H1 (cell line): ENCODE measurements at regions not wholly inside any gene's neighbourhood (a gene's known extent, or its start where the extent isn't known, plus 50 kb on each side); places are given as distances from the start of the nearest gene placed in this dataset.

Experiments
- CTCF ChIA-PET: fragments of 300-600 bp; sonication (Branson Sonifier 250); formaldehyde crosslinking; loops from one replicate; lab custom pipeline; 2021; ENCODE audit not compliant: partially characterized antibody; lab: Charles Lee
- POLR2A ChIA-PET: fragments of 300-600 bp; sonication (Branson Sonifier 250); formaldehyde crosslinking; loops from one replicate; lab custom pipeline; 2021; ENCODE audit warnings: inconsistent platforms; ENCODE audit not compliant: partially characterized antibody; lab: Charles Lee
- DNase-seq, 2 experiments: peaks; one replicate each; pipeline versions ENCODE4 v3.0.0 to v3.0.0-alpha.2; 2010 to 2022; ENCODE audit warnings: low spot score in 2 of 2, low read depth in 1 of 2, mixed read lengths in 1 of 2
- FAIRE-seq: peaks from 2 replicates; lab custom pipeline; 2011; peaks lifted over from hg19 to GRCh38; lab: Jason Lieb, UNC
- H2AFZ ChIP-seq: 2 replicates; pipeline ENCODE4 v1.8.1; 2012; ENCODE audit warnings: low read length, inconsistent platforms
- H2AK5ac ChIP-seq: 2 replicates; pipeline ENCODE4 v1.6.1; 2013; ENCODE audit warnings: low read depth, low read length
- H2BK120ac ChIP-seq: replicated peaks from 2 replicates; pipeline ENCODE3; 2013; ENCODE audit warnings: low read depth, low read length, inconsistent platforms
- H2BK12ac ChIP-seq: 2 replicates; pipeline ENCODE4 v1.6.1; 2013; ENCODE audit warnings: low read depth, low read length
- H2BK15ac ChIP-seq: 2 replicates; pipeline ENCODE4 v1.6.1; 2013; ENCODE audit warnings: low read length
- H2BK20ac ChIP-seq: 2 replicates; pipeline ENCODE4 v1.6.1; 2013; ENCODE audit warnings: low read length
- H2BK5ac ChIP-seq: 2 replicates; pipeline ENCODE4 v1.6.1; 2013; ENCODE audit warnings: low read depth, low read length
- H3K14ac ChIP-seq: 2 replicates; pipeline ENCODE4 v1.6.1; 2013; ENCODE audit warnings: inconsistent platforms; ENCODE audit not compliant: insufficient read length
- H3K18ac ChIP-seq: 2 replicates; pipeline ENCODE4 v1.6.1; 2013; ENCODE audit warnings: low read length; ENCODE audit errors: extremely low read depth
- H3K23ac ChIP-seq: 2 replicates; pipeline ENCODE4 v1.6.1; 2013; ENCODE audit warnings: inconsistent platforms; ENCODE audit not compliant: insufficient read length
- H3K23me2 ChIP-seq: 2 replicates; pipeline ENCODE4 v1.6.1; 2013; ENCODE audit warnings: low read depth, low read length
- H3K27ac ChIP-seq: 2 replicates; pipeline ENCODE4 v1.6.1; 2011; ENCODE audit warnings: low read depth, low read length, inconsistent platforms
- H3K27me3 ChIP-seq, 4 experiments: replicated peaks in 1 of 4; 1 replicate in 1 of 4; 2 replicates in 3 of 4; pipeline versions ENCODE4 v1.6.1 to v1.8.1; 2011 to 2013; ENCODE audit warnings: low read length in 3 of 4, mild to moderate bottlenecking in 3 of 4, inconsistent platforms in 2 of 4, mixed read lengths in 2 of 4, moderate library complexity in 1 of 4; ENCODE audit not compliant: control insufficient read depth in 3 of 4, insufficient read depth in 3 of 4; ENCODE audit errors: extremely low read depth in 1 of 4
- H3K36me3 ChIP-seq, 4 experiments: 2 replicates each; pipeline versions ENCODE4 v1.6.1 to v1.8.1; 2011 to 2013; ENCODE audit warnings: mild to moderate bottlenecking in 4 of 4, low read length in 3 of 4, moderate library complexity in 2 of 4, control low read depth in 1 of 4, inconsistent platforms in 1 of 4; ENCODE audit not compliant: insufficient read depth in 4 of 4, control insufficient read depth in 2 of 4
- H3K4ac ChIP-seq: replicated peaks from 2 replicates; pipeline ENCODE3; 2013; ENCODE audit warnings: low read length, low read depth, mixed read lengths, inconsistent platforms; ENCODE audit not compliant: insufficient read length
- H3K4me1 ChIP-seq, 4 experiments: replicated peaks in 1 of 4; 1 replicate in 1 of 4; 2 replicates in 3 of 4; pipeline versions ENCODE4 v1.6.1 to v1.8.1; 2011 to 2013; ENCODE audit warnings: low read length in 3 of 4, inconsistent platforms in 2 of 4, mixed read lengths in 1 of 4; ENCODE audit not compliant: insufficient read depth in 4 of 4, control insufficient read depth in 3 of 4
- H3K4me2 ChIP-seq, 2 experiments: 2 replicates each; pipeline versions ENCODE4 v1.6.1 to v1.8.1; 2011 to 2013; ENCODE audit warnings: low read depth in 2 of 2, low read length in 2 of 2, control low read depth in 1 of 2, inconsistent platforms in 1 of 2, mild to moderate bottlenecking in 1 of 2; ENCODE audit not compliant: insufficient read depth in 1 of 2
- H3K4me3 ChIP-seq, 4 experiments: fragments of 200-600, 300-600 bp in 1 of 4; sonication (generic), shearing (Covaris generic), sonication (Bioruptor Twin) in 1 of 4; 2 replicates each; pipeline versions ENCODE4 v1.5.1 to v1.8.1; 2011 to 2016; ENCODE audit warnings: low read length in 4 of 4, low read depth in 3 of 4, control low read depth in 2 of 4, inconsistent platforms in 2 of 4, mild to moderate bottlenecking in 2 of 4, mixed read lengths in 1 of 4, moderate library complexity in 1 of 4; ENCODE audit not compliant: insufficient read depth in 2 of 4; ENCODE audit errors: extremely low read depth in 1 of 4
- H3K56ac ChIP-seq: replicated peaks from 2 replicates; pipeline ENCODE3; 2013; ENCODE audit warnings: low read depth, mild to moderate bottlenecking, mixed read lengths, low read length, inconsistent platforms; ENCODE audit not compliant: insufficient read length
- H3K79me1 ChIP-seq: 2 replicates; pipeline ENCODE4 v1.6.1; 2013; ENCODE audit warnings: low read depth, low read length, control low read depth
- H3K79me2 ChIP-seq, 2 experiments: 2 replicates each; pipeline versions ENCODE4 v1.6.1 to v1.8.1; 2012 to 2013; ENCODE audit warnings: low read length in 2 of 2, mild to moderate bottlenecking in 2 of 2, inconsistent platforms in 1 of 2; ENCODE audit not compliant: insufficient read depth in 2 of 2, control insufficient read depth in 1 of 2
- H3K9ac ChIP-seq, 4 experiments: replicated peaks in 1 of 4; 1 replicate in 1 of 4; 2 replicates in 3 of 4; pipeline versions ENCODE4 v1.6.1 to v1.8.1; 2011 to 2013; ENCODE audit warnings: low read depth in 3 of 4, low read length in 3 of 4, control low read depth in 2 of 4, mild to moderate bottlenecking in 2 of 4, moderate library complexity in 2 of 4, inconsistent platforms in 1 of 4; ENCODE audit errors: extremely low read depth in 1 of 4
- H3K9me3 ChIP-seq, 2 experiments: 2 replicates each; pipeline versions ENCODE4 v1.6.1 to v1.8.1; 2012 to 2013; ENCODE audit warnings: mild to moderate bottlenecking in 2 of 2, moderate library complexity in 2 of 2, control low read depth in 1 of 2, inconsistent platforms in 1 of 2, low read depth in 1 of 2, low read length in 1 of 2, mixed read lengths in 1 of 2; ENCODE audit not compliant: insufficient read depth in 2 of 2
- H4K20me1 ChIP-seq, 2 experiments: replicated peaks in 1 of 2; 2 replicates each; pipeline versions ENCODE3 to v1.8.1; 2011 to 2013; ENCODE audit warnings: inconsistent platforms in 2 of 2, low read length in 2 of 2, mild to moderate bottlenecking in 1 of 2; ENCODE audit not compliant: insufficient read depth in 2 of 2, control insufficient read depth in 1 of 2
- H4K5ac ChIP-seq: 2 replicates; pipeline ENCODE4 v1.6.1; 2013; ENCODE audit warnings: low read length, low read depth, mixed read lengths, inconsistent platforms; ENCODE audit not compliant: insufficient read length
- H4K8ac ChIP-seq: 2 replicates; pipeline ENCODE4 v1.8.0; 2013; ENCODE audit warnings: mild to moderate bottlenecking, moderate library complexity, low read length, inconsistent platforms; ENCODE audit not compliant: insufficient read depth; ENCODE audit errors: extremely low read depth
- H4K91ac ChIP-seq: replicated peaks from 2 replicates; pipeline ENCODE3; 2013; ENCODE audit warnings: low read length, mixed read lengths, inconsistent platforms; ENCODE audit not compliant: insufficient read length
- BACH1 ChIP-seq: IDR thresholded peaks from 2 replicates; pipeline ENCODE4 v1.6.1; 2012; ENCODE audit warnings: low read length, improper control_type of control experiment
- CHD1 ChIP-seq: IDR thresholded peaks from 2 replicates; pipeline ENCODE4 v1.6.1; 2012; ENCODE audit warnings: low read depth, low read length, improper control_type of control experiment
- CREB1 ChIP-seq: IDR thresholded peaks from 2 replicates; pipeline ENCODE4 v1.6.1; 2012; ENCODE audit warnings: inconsistent platforms
- CTBP2 ChIP-seq: IDR thresholded peaks from 2 replicates; pipeline ENCODE4 v1.7.0; 2011; ENCODE audit warnings: borderline replicate concordance, mild to moderate bottlenecking, moderate library complexity, mixed read lengths, low read length; ENCODE audit not compliant: insufficient read depth, insufficient read length
- EGR1 ChIP-seq: IDR thresholded peaks from 2 replicates; pipeline ENCODE4 v1.6.1; 2011; ENCODE audit warnings: low read depth, low read length, borderline replicate concordance
- EP300 ChIP-seq, 2 experiments: IDR thresholded peaks; 1 replicate in 1 of 2; 2 replicates in 1 of 2; pipeline ENCODE4 v1.6.1; 2011 to 2012; ENCODE audit warnings: low read depth in 2 of 2, low read length in 2 of 2, mild to moderate bottlenecking in 2 of 2, borderline replicate concordance in 1 of 2, inconsistent platforms in 1 of 2, moderate library complexity in 1 of 2
- GTF2F1 ChIP-seq: IDR thresholded peaks from 2 replicates; pipeline ENCODE4 v1.6.1; 2012; ENCODE audit warnings: low read depth, low read length, improper control_type of control experiment, borderline replicate concordance
- KDM1A ChIP-seq: fragments of 200-600, 300-600 bp; sonication (generic); IDR thresholded peaks from 2 replicates; pipeline ENCODE4 v1.7.1; 2016; ENCODE audit warnings: mild to moderate bottlenecking, low read length, borderline replicate concordance
- KDM4A ChIP-seq: IDR thresholded peaks from one replicate; pipeline ENCODE4 v1.7.1; 2012; ENCODE audit warnings: low read depth, mild to moderate bottlenecking, moderate library complexity, low read length, inconsistent platforms; ENCODE audit not compliant: severe bottlenecking
- NANOG ChIP-seq: IDR thresholded peaks from 2 replicates; pipeline ENCODE4 v1.6.1; 2011; ENCODE audit warnings: low read length, low read depth, mild to moderate bottlenecking, inconsistent platforms; ENCODE audit not compliant: insufficient read depth, poor library complexity, severe bottlenecking
- PHF8 ChIP-seq: fragments of 200-600 bp; sonication (generic); conservative IDR thresholded peaks from 2 replicates; pipeline ENCODE4 v1.7.1; 2012; ENCODE audit warnings: low read depth, mild to moderate bottlenecking, inconsistent platforms, low read length, moderate library complexity
- POLR2AphosphoS5 ChIP-seq: IDR thresholded peaks from 2 replicates; pipeline ENCODE4 v1.6.1; 2011; ENCODE audit warnings: low read depth, low read length
- POU5F1 ChIP-seq: IDR thresholded peaks from 2 replicates; pipeline ENCODE4 v1.6.1; 2011; ENCODE audit warnings: low read depth, mild to moderate bottlenecking, low read length, moderate library complexity
- SIRT6 ChIP-seq: IDR thresholded peaks from one replicate; pipeline ENCODE4 v1.7.1; 2012; ENCODE audit warnings: low read length, inconsistent platforms
- YY1 ChIP-seq: IDR thresholded peaks from 2 replicates; pipeline ENCODE4 v1.6.1; 2011; ENCODE audit warnings: low read depth, mild to moderate bottlenecking, low read length
- WGBS, 2 experiments: shearing (Covaris generic) in 1 of 2; methylation state at CpG; one replicate each; pipeline versions ENCODE4 v1.1.6 to v1.1.7; 2013 to 2015; ENCODE audit warnings: low lambda C conversion rate in 2 of 2, mixed read lengths in 2 of 2, inconsistent platforms in 1 of 2, low coverage in 1 of 2, missing lambda C conversion rate in 1 of 2; ENCODE audit not compliant: insufficient replicate concordance in 2 of 2, insufficient coverage in 1 of 2, insufficient read length in 1 of 2; ENCODE audit errors: extremely low coverage in 1 of 2, missing lambda C conversion rate in 1 of 2; 5-methylcytosine and 5-hydroxymethylcytosine counted together
- TF ChIP-seq, protein P1 (sequence below): IDR thresholded peaks from 2 replicates; pipeline ENCODE4 v1.6.1; 2012; ENCODE audit warnings: inconsistent platforms

DNA sequence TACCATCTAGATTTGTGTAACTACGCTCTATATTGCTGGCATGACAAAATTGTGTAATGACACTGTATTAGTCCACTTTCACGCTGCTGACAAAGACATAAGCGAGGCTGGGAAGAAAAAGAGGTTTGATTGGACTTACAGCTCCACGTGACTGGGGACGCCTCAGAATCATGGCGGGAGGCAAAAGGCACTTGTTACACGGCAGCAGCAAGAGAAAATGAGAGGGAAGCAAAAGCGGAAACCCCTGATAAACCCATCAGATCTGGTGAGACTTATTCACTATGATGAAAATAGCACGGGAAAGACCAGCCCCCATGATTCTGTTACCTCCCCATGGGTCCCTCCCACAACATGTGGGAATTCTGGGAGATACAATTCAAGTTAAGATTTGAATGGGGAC, 905.7 kb downstream of the DIPK2A start:
- no peak overlapping the region for H3K4ac ChIP-seq
- H3K14ac ChIP-seq = no peak overlapping the region
- no peak overlapping the region for H4K5ac ChIP-seq
- no peak overlapping the region for H3K56ac ChIP-seq
- H4K8ac ChIP-seq = no peak overlapping the region
- H3K4me1 ChIP-seq = no peaks in the 10 kb centered on the region
- no peak overlapping the region for H3K4me3 ChIP-seq
- H3K23ac ChIP-seq = no peak overlapping the region
- no peak for DNase-seq
- no peaks in the 10 kb centered on the region for H4K20me1 ChIP-seq
- H2BK12ac ChIP-seq = no peak overlapping the region
- no peak overlapping the region for H3K18ac ChIP-seq
- no peak overlapping the region for H3K9ac ChIP-seq
- no peak overlapping the region for H2BK15ac ChIP-seq
- no peak for FAIRE-seq
- no peaks in the 10 kb centered on the region for H3K79me2 ChIP-seq
- no peak overlapping the region for H3K4me2 ChIP-seq
- POLR2A ChIA-PET = no interaction called here
- no peak overlapping the region for H2BK5ac ChIP-seq
- no peaks in the 10 kb centered on the region for H3K79me1 ChIP-seq
- no peaks in the 10 kb centered on the region for H3K23me2 ChIP-seq
- H4K91ac ChIP-seq = no peak overlapping the region
- no peaks in the 10 kb centered on the region for H3K36me3 ChIP-seq
- H2AFZ ChIP-seq = no peak overlapping the region
- H3K9me3 ChIP-seq = no peaks in the 10 kb centered on the region
- no peak overlapping the region for H3K27ac ChIP-seq
- WGBS, 2 experiments = 94% methylated on average over 9 of the region's 9 CpGs; no CpG with 5 or more reads in 1 of the 2 experiments
- H2AK5ac ChIP-seq = no peak overlapping the region
- H2BK20ac ChIP-seq = no peak overlapping the region
- H2BK120ac ChIP-seq = no peak overlapping the region
- CTCF ChIA-PET = no interaction called here
- H3K27me3 ChIP-seq = no peaks in the 10 kb centered on the region
- TF ChIP-seq GTF2F1 (no peak), BACH1 (no peak), CREB1 (no peak), NANOG (no peak), CHD1 (no peak), EGR1 (no peak), SIRT6 (no peak), YY1 (no peak), KDM4A (no peak), POU5F1 (no peak), KDM1A (no peak), PHF8 (no peak), POLR2AphosphoS5 (no peak), CTBP2 (no peak), EP300 (IDR thresholded peaks at IDR 0.05; ENCODE audit: borderline replicate concordance in 1 of 2, low read depth in 2 of 2, low read length in 2 of 2) (no peak)
- TF ChIP-seq, protein P1, sequence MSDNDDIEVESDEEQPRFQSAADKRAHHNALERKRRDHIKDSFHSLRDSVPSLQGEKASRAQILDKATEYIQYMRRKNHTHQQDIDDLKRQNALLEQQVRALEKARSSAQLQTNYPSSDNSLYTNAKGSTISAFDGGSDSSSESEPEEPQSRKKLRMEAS = no peak
